ENCODE measurements at regions not wholly inside any gene's neighbourhood (a gene's known extent, or its start where the extent isn't known, plus 50 kb on each side); places are given as distances from the start of the nearest gene placed in this dataset.

GRCh38 chr2:161036926-161037325 is 123.3 kb upstream of the TANK start:
- no peaks in the 10 kb centered on the region for H3K4me1 ChIP-seq (ENCODE audit: insufficient read depth, low read length)
- Mint-ChIP-seq H3K27me3 (no peaks in the 10 kb centered on the region), H3K9me3 (no peaks in the 10 kb centered on the region), H3K27ac (no peak overlapping the region), H3K36me3 (ENCODE audit: low read depth) (no peaks in the 10 kb centered on the region), H3K4me3 (no peak overlapping the region), H3K4me1 (ENCODE audit: low read depth) (no peaks in the 10 kb centered on the region)
- no peak for TF ChIP-seq CTCF (IDR thresholded peaks at IDR 0.05)
- no peak overlapping the region for H3K4me3 ChIP-seq (ENCODE audit: low read length)
- no peak for DNase-seq
- H3K9me3 ChIP-seq (ENCODE audit: control insufficient read depth in 1 of 2, insufficient read depth in 1 of 2, low read length in 2 of 2), result no peaks in the 10 kb centered on the region
- H3K27me3 ChIP-seq (ENCODE audit: control insufficient read depth in 1 of 2, insufficient read depth in 2 of 2, low read length in 2 of 2), result no peaks in the 10 kb centered on the region
- CTCF ChIA-PET, result no interaction called here
- POLR2A ChIA-PET, result no interaction called here
- H3K36me3 ChIP-seq (ENCODE audit: insufficient read depth, low read length), result no peaks in the 10 kb centered on the region
- H3K27ac ChIP-seq (ENCODE audit: low read depth in 1 of 2, low read length in 2 of 2), result no peak overlapping the region
- ATAC-seq (ENCODE audit: poor library complexity), result no peak
- intact Hi-C loops (cut with DNase I, micrococcal nuclease), result no loop called here

GRCh38 chr2:161039071-161039470 is 121.2 kb upstream of the TANK start:
- CTCF ChIA-PET, result no interaction called here
- no peaks in the 10 kb centered on the region for H3K9me3 ChIP-seq (ENCODE audit: control insufficient read depth in 1 of 2, insufficient read depth in 1 of 2, low read length in 2 of 2)
- Mint-ChIP-seq H3K36me3 (ENCODE audit: low read depth) (no peaks in the 10 kb centered on the region), H3K4me3 (no peak overlapping the region), H3K9me3 (no peaks in the 10 kb centered on the region), H3K27ac (no peak overlapping the region), H3K27me3 (no peaks in the 10 kb centered on the region), H3K4me1 (ENCODE audit: low read depth) (no peaks in the 10 kb centered on the region)
- DNase-seq (no peak), ATAC-seq (ENCODE audit: poor library complexity) (no peak)
- H3K4me3 ChIP-seq (ENCODE audit: low read length), result no peak overlapping the region
- no peaks in the 10 kb centered on the region for H3K36me3 ChIP-seq (ENCODE audit: insufficient read depth, low read length)
- intact Hi-C loops (cut with DNase I, micrococcal nuclease), result no loop called here
- H3K27me3 ChIP-seq (ENCODE audit: control insufficient read depth in 1 of 2, insufficient read depth in 2 of 2, low read length in 2 of 2), result no peaks in the 10 kb centered on the region
- POLR2A ChIA-PET, result no interaction called here
- H3K27ac ChIP-seq (ENCODE audit: low read depth in 1 of 2, low read length in 2 of 2), result no peak overlapping the region
- TF ChIP-seq CTCF (IDR thresholded peaks at IDR 0.05), result no peak
- H3K4me1 ChIP-seq (ENCODE audit: insufficient read depth, low read length), result no peaks in the 10 kb centered on the region

- H3K9me3 Mint-ChIP-seq, result no peaks in the 10 kb centered on the region
- POLR2A ChIA-PET, result no interaction called here
- H3K9me3 ChIP-seq (ENCODE audit: control insufficient read depth in 1 of 2, insufficient read depth in 1 of 2, low read length in 2 of 2), result no peaks in the 10 kb centered on the region
- H3K27me3 ChIP-seq (ENCODE audit: control insufficient read depth in 1 of 2, insufficient read depth in 2 of 2, low read length in 2 of 2), result peaks cover 0 to 5% of the 10 kb centered on the region in 2 experiments
- intact Hi-C loops (cut with DNase I, micrococcal nuclease), result no loop called here
- peaks cover 4% of the 10 kb centered on the region for H3K27me3 Mint-ChIP-seq
- CTCF ChIA-PET, result no interaction called here
- no peak overlapping the region for H3K27ac ChIP-seq (ENCODE audit: low read depth in 1 of 2, low read length in 2 of 2)
- H3K36me3 ChIP-seq (ENCODE audit: insufficient read depth, low read length), result no peaks in the 10 kb centered on the region
- H3K27ac Mint-ChIP-seq, result no peak overlapping the region
- H3K4me1 Mint-ChIP-seq (ENCODE audit: low read depth), result no peaks in the 10 kb centered on the region
- TF ChIP-seq CTCF (IDR thresholded peaks at IDR 0.05), result no peak
- H3K36me3 Mint-ChIP-seq (ENCODE audit: low read depth), result no peaks in the 10 kb centered on the region
- H3K4me3 ChIP-seq (ENCODE audit: low read length), result no peak overlapping the region
- ATAC-seq (ENCODE audit: poor library complexity) (no peak), DNase-seq (no peak)
- H3K4me1 ChIP-seq (ENCODE audit: insufficient read depth, low read length), result no peaks in the 10 kb centered on the region
- H3K4me3 Mint-ChIP-seq, result no peak overlapping the region
Observed at GRCh38 chr2:161041356-161041755, 118.9 kb upstream of the TANK start.
